A673 (cell line): ENCODE measurements at regions not wholly inside any gene's neighbourhood (a gene's known extent, or its start where the extent isn't known, plus 50 kb on each side); places are given as distances from the start of the nearest gene placed in this dataset.
"Not testable (repeated sequence)": the region's sequence is repeated elsewhere in the genome, so short reads cannot be mapped to it uniquely, and the experiment has no call there.

Experiments used
- BruUV-seq: library from RNA; stranded (reverse); fragments of 400-500 nt; replicated peaks from 2 replicates; lab custom pipeline; 2021; lab: Mats Ljungman, UMichigan
- CTCF ChIA-PET: fragments of 300-600 bp; sonication (Branson Sonifier 250); formaldehyde crosslinking; loops from one replicate; lab custom pipeline; 2022; ENCODE audit warnings: antibody characterized with exemption; lab: Charles Lee
- POLR2A ChIA-PET: fragments of 300-600 bp; sonication (Branson Sonifier 250); formaldehyde crosslinking; loops from one replicate; lab custom pipeline; 2022; ENCODE audit warnings: antibody characterized with exemption; ENCODE audit not compliant: low non-redundant PET; lab: Charles Lee
- DNase-seq: peaks from one replicate; pipeline ENCODE4 v3.0.0-alpha.2; 2015; ENCODE audit warnings: low spot score
- H3K27ac ChIP-seq: fragments of 200-600 bp; sonication (generic); 2 replicates; pipeline ENCODE4 v1.5.1; 2016; ENCODE audit warnings: mixed run types, low read depth, mild to moderate bottlenecking, mixed read lengths, antibody characterized with exemption, low read length; ENCODE audit not compliant: poor library complexity, severe bottlenecking
- H3K27me3 ChIP-seq: fragments of 200-600 bp; sonication (generic); replicated peaks from 2 replicates; pipeline ENCODE4 v1.6.1; 2017; ENCODE audit warnings: mixed run types, low read depth, mild to moderate bottlenecking, mixed read lengths, antibody characterized with exemption, low read length; ENCODE audit not compliant: insufficient read depth, poor library complexity
- H3K36me3 ChIP-seq: fragments of 200-600 bp; sonication (generic); 2 replicates; pipeline ENCODE4 v1.6.1; 2016; ENCODE audit warnings: mixed run types, mild to moderate bottlenecking, mixed read lengths, antibody characterized with exemption, low read length; ENCODE audit not compliant: insufficient read depth, poor library complexity, severe bottlenecking
- H3K4me1 ChIP-seq: fragments of 200-600 bp; sonication (generic); 2 replicates; pipeline ENCODE4 v1.6.1; 2017; ENCODE audit warnings: mixed run types, mild to moderate bottlenecking, mixed read lengths, antibody characterized with exemption, low read length; ENCODE audit not compliant: insufficient read depth, poor library complexity, severe bottlenecking
- H3K4me3 ChIP-seq: fragments of 200-600 bp; sonication (generic); 2 replicates; pipeline ENCODE4 v1.5.1; 2016; ENCODE audit warnings: low read depth, mixed run types, mild to moderate bottlenecking, mixed read lengths, low read length; ENCODE audit not compliant: poor library complexity, severe bottlenecking
- H3K9me3 ChIP-seq: fragments of 200-600 bp; sonication (generic); 2 replicates; pipeline ENCODE4 v1.6.1; 2016; ENCODE audit warnings: mixed run types, low read depth, mild to moderate bottlenecking, mixed read lengths, antibody characterized with exemption, low read length; ENCODE audit not compliant: poor library complexity, severe bottlenecking
- EZH2 ChIP-seq: fragments of 200-600 bp; sonication (generic); IDR thresholded peaks from 2 replicates; pipeline ENCODE4 v1.6.1; 2017; ENCODE audit warnings: borderline replicate concordance, low read depth, mild to moderate bottlenecking, mixed read lengths, antibody characterized with exemption, low read length; ENCODE audit not compliant: poor library complexity, severe bottlenecking
- intact Hi-C: fragments of 100-400 bp; cut with micrococcal nuclease; formaldehyde crosslinking; loops from one replicate; pipeline ENCODE4 v1.10.0; 2022; ENCODE audit not compliant: unreplicated experiment
- TF ChIP-seq, protein P1 (sequence below): fragments of 300-800, 200-600 bp; sonication (generic); conservative IDR thresholded peaks from 2 replicates; pipeline ENCODE4 v1.5.1; 2017; ENCODE audit warnings: low read depth, mild to moderate bottlenecking, antibody characterized with exemption, low read length, moderate library complexity, mixed read lengths

GRCh38 chr9:73437758-73438157 lies 286.1 kb downstream of the ANXA1 start:
- Histone ChIP-seq H3K4me3 (no peak overlapping the region), H3K36me3 (no peaks in the 10 kb centered on the region), H3K9me3 (no peaks in the 10 kb centered on the region), H3K27ac (no peak overlapping the region), H3K4me1 (no peaks in the 10 kb centered on the region), H3K27me3 (peaks cover 6% of the 10 kb centered on the region)
- POLR2A ChIA-PET, result no interaction called here
- DNase-seq, result no peak
- CTCF ChIA-PET, result no interaction called here
- no peak for TF ChIP-seq EZH2
- TF ChIP-seq, protein P1, sequence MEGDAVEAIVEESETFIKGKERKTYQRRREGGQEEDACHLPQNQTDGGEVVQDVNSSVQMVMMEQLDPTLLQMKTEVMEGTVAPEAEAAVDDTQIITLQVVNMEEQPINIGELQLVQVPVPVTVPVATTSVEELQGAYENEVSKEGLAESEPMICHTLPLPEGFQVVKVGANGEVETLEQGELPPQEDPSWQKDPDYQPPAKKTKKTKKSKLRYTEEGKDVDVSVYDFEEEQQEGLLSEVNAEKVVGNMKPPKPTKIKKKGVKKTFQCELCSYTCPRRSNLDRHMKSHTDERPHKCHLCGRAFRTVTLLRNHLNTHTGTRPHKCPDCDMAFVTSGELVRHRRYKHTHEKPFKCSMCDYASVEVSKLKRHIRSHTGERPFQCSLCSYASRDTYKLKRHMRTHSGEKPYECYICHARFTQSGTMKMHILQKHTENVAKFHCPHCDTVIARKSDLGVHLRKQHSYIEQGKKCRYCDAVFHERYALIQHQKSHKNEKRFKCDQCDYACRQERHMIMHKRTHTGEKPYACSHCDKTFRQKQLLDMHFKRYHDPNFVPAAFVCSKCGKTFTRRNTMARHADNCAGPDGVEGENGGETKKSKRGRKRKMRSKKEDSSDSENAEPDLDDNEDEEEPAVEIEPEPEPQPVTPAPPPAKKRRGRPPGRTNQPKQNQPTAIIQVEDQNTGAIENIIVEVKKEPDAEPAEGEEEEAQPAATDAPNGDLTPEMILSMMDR, result no peak
- BruUV-seq, result no TSS peak
- intact Hi-C loops, result loop anchor here (10.0 kb wide), 1 partner anchor 233 kb away; no protein-coding TSS in a partner anchor

- DNase-seq, CTCF ChIA-PET, POLR2A ChIA-PET, BruUV-seq, H3K27ac ChIP-seq, H3K36me3 ChIP-seq, H3K9me3 ChIP-seq, H3K27me3 ChIP-seq, H3K4me3 ChIP-seq, H3K4me1 ChIP-seq: not testable (repeated sequence)
- intact Hi-C loops, result loop anchor here (10.0 kb wide), 1 partner anchor 235 kb away; no protein-coding TSS in a partner anchor
Measured at GRCh38 chr9:73439839-73440238, 288.2 kb downstream of the ANXA1 start.

GRCh38 chr9:73441223-73441622 lies 289.6 kb downstream of the ANXA1 start:
- no peaks in the 10 kb centered on the region for H3K27me3 ChIP-seq
- TF ChIP-seq, protein P1, result no peak
- no peak for TF ChIP-seq EZH2
- no peak overlapping the region for H3K4me3 ChIP-seq
- ChIA-PET CTCF (no interaction called here), POLR2A (no interaction called here)
- no peak overlapping the region for H3K27ac ChIP-seq
- intact Hi-C loops, result no loop called here
- H3K36me3 ChIP-seq, result no peaks in the 10 kb centered on the region
- DNase-seq, result no peak
- no peaks in the 10 kb centered on the region for H3K9me3 ChIP-seq
- H3K4me1 ChIP-seq, result no peaks in the 10 kb centered on the region
- no TSS peak for BruUV-seq
